Coronary artery (tissue), 2 donors: ENCODE measurements at regions not wholly inside any gene's neighbourhood (a gene's known extent, or its start where the extent isn't known, plus 50 kb on each side); places are given as distances from the start of the nearest gene placed in this dataset.
A peak's percentile ranks its signal among the peaks of the same experiment; 100 is the strongest.

Experiments
- DNase-seq: peaks from one replicate; pipeline ENCODE4 v3.0.0-alpha.2; 2017; ENCODE audit warnings: low spot score
- H3K27ac ChIP-seq, 2 donors: fragments of 200-600 bp; sonication (generic); one replicate each; pipeline ENCODE4 v1.5.1; 2016 to 2019
- H3K4me3 ChIP-seq: fragments of 200-600 bp; sonication (generic); 2 replicates; pipeline ENCODE4 v1.5.1; 2016; ENCODE audit warnings: mild to moderate bottlenecking, moderate library complexity
- CTCF ChIP-seq: fragments of 200-600 bp; sonication (generic); IDR thresholded peaks from one replicate; pipeline ENCODE4 v1.5.1; 2019; ENCODE audit warnings: antibody characterized with exemption

- DNase-seq, result peak; percentile 61
- Histone ChIP-seq H3K4me3 (no peak overlapping the region), H3K27ac (no peak overlapping the region)
- TF ChIP-seq CTCF, result no peak
Measured at GRCh38 chr13:111880185-111880584, 186.8 kb upstream of the SOX1 start.

GRCh38 chr13:111881700-111882099 is 185.2 kb upstream of the SOX1 start:
- H3K4me3 ChIP-seq, result no peak overlapping the region
- TF ChIP-seq CTCF, result no peak
- no peak for DNase-seq
- no peak overlapping the region for H3K27ac ChIP-seq

- Histone ChIP-seq H3K27ac (no peak overlapping the region), H3K4me3 (no peak overlapping the region)
- no peak for TF ChIP-seq CTCF
- no peak for DNase-seq
Measured at GRCh38 chr13:111882351-111882750, 184.6 kb upstream of the SOX1 start.

GRCh38 chr13:111883571-111884343 is 183.2 kb upstream of the SOX1 start:
- Histone ChIP-seq H3K4me3 (no peak overlapping the region), H3K27ac (no peak overlapping the region)
- DNase-seq, result no peak
- no peak for TF ChIP-seq CTCF

GRCh38 chr13:111886217-111886945 is 180.6 kb upstream of the SOX1 start:
- Histone ChIP-seq H3K27ac (no peak overlapping the region), H3K4me3 (no peak overlapping the region)
- no peak for DNase-seq
- TF ChIP-seq CTCF, result no peak

- no peak for TF ChIP-seq CTCF
- H3K27ac ChIP-seq, result no peak overlapping the region
- peak; percentile 43 for DNase-seq
- peak overlapping the region; percentile 27 for H3K4me3 ChIP-seq
Measured at GRCh38 chr13:111893071-111893606, 173.8 kb upstream of the SOX1 start.
